HepG2 (cell line): ENCODE measurements at regions not wholly inside any gene's neighbourhood (a gene's known extent, or its start where the extent isn't known, plus 50 kb on each side); places are given as distances from the start of the nearest gene placed in this dataset.

ENCODE experiments used
- ATAC-seq: fragments of 200-7000 bp; cut with Tn5 transposase; 3 replicates; pipeline ENCODE4 v1.9.1; 2020; ENCODE audit warnings: mild to moderate bottlenecking, moderate library complexity
- BruUV-seq: library from RNA; stranded (reverse); fragments of 400-500 nt; replicated peaks from 2 replicates; lab custom pipeline; 2021; lab: Mats Ljungman, UMichigan
- CTCF ChIA-PET: fragments of 300-600 bp; formaldehyde crosslinking; extraction: SDS; loops from one replicate; lab custom pipeline; 2021; ENCODE audit warnings: low total read pairs, inconsistent platforms, low intra/inter-chr PET ratio; lab: Yijun Ruan, JAX
- POLR2A ChIA-PET: fragments of 350-600 bp; sonication (Branson Sonifier 250); formaldehyde crosslinking; loops from one replicate; lab custom pipeline; 2020; ENCODE audit warnings: antibody characterized with exemption, inconsistent platforms; lab: Yijun Ruan, JAX
- DNase-seq: peaks from one replicate; pipeline ENCODE4 v3.0.0-alpha.2; 2015; ENCODE audit warnings: low spot score
- FAIRE-seq: peaks from 3 replicates; lab custom pipeline; 2011; peaks lifted over from hg19 to GRCh38; lab: Jason Lieb, UNC
- H2AFZ ChIP-seq: one replicate; pipeline ENCODE4 v1.6.1; 2011; ENCODE audit warnings: low read length, inconsistent platforms
- H3K27ac ChIP-seq: fragments of 300-600 bp; 3 replicates; pipeline ENCODE4 v1.8.0; 2011; ENCODE audit warnings: mixed run types, mild to moderate bottlenecking, mixed read lengths, low read length, inconsistent platforms; ENCODE audit not compliant: insufficient read depth; ENCODE audit errors: extremely low read length
- H3K27me3 ChIP-seq, 2 experiments: fragments of 200-600 bp in 1 of 2; 2 replicates in 1 of 2; 3 replicates in 1 of 2; pipeline versions ENCODE4 v1.6.0 to v1.8.0; 2011; ENCODE audit warnings: low read length in 2 of 2, mild to moderate bottlenecking in 2 of 2, moderate library complexity in 2 of 2, inconsistent platforms in 1 of 2; ENCODE audit not compliant: insufficient read depth in 2 of 2, control insufficient read depth in 1 of 2
- H3K36me3 ChIP-seq, 2 experiments: fragments of 200-600 bp in 1 of 2; replicated peaks in 1 of 2; 2 replicates in 1 of 2; 3 replicates in 1 of 2; pipeline versions ENCODE4 v1.5.1 to v1.8.0; 2011; ENCODE audit warnings: low read length in 2 of 2, inconsistent platforms in 1 of 2; ENCODE audit not compliant: insufficient read depth in 2 of 2, control insufficient read depth in 1 of 2
- H3K4me1 ChIP-seq: 2 replicates; pipeline ENCODE4 v1.5.1; 2012; ENCODE audit warnings: low read length, inconsistent platforms; ENCODE audit not compliant: insufficient read depth
- H3K4me2 ChIP-seq: 2 replicates; pipeline ENCODE4 v1.6.0; 2011; ENCODE audit warnings: low read depth, low read length, inconsistent platforms
- H3K4me3 ChIP-seq, 3 experiments: fragments of 200-600 bp in 1 of 3; sonication (generic), shearing (Covaris generic) in 1 of 3; replicated peaks in 1 of 3; 2 replicates each; pipeline ENCODE4 v1.5.1; 2011 to 2016; ENCODE audit warnings: low read length in 3 of 3, inconsistent platforms in 2 of 3, low read depth in 2 of 3, mild to moderate bottlenecking in 2 of 3, control low read depth in 1 of 3, mixed read lengths in 1 of 3; ENCODE audit not compliant: insufficient read depth in 1 of 3
- H3K79me2 ChIP-seq: one replicate; pipeline ENCODE4 v1.6.1; 2011; ENCODE audit warnings: low read length, inconsistent platforms; ENCODE audit not compliant: insufficient read depth
- H3K9ac ChIP-seq: 2 replicates; pipeline ENCODE4 v1.6.0; 2011; ENCODE audit warnings: mild to moderate bottlenecking, low read depth, low read length, inconsistent platforms; ENCODE audit not compliant: insufficient read depth
- H3K9me3 ChIP-seq: 2 replicates; pipeline ENCODE4 v1.5.1; 2012; ENCODE audit warnings: mild to moderate bottlenecking, low read length
- H4K20me1 ChIP-seq: 2 replicates; pipeline ENCODE4 v1.6.0; 2011; ENCODE audit warnings: inconsistent platforms, mild to moderate bottlenecking, low read length, moderate library complexity; ENCODE audit not compliant: insufficient read depth
- ELF4 ChIP-seq: sonication (generic); formaldehyde crosslinking; IDR thresholded peaks from 2 replicates; pipeline ENCODE4 v1.5.0; 2020; ENCODE audit warnings: missing genetic modification reagents, mild to moderate bottlenecking, moderate library complexity, borderline replicate concordance
- HDAC6 ChIP-seq: fragments of 200-600 bp; sonication (generic); IDR thresholded peaks from 2 replicates; pipeline ENCODE4 v1.7.0; 2017; ENCODE audit warnings: mild to moderate bottlenecking, antibody characterized with exemption, low read length, low read depth
- KDM5A ChIP-seq: fragments of 200-600 bp; sonication (generic); IDR thresholded peaks from 2 replicates; pipeline ENCODE4 v1.7.0; 2018; ENCODE audit warnings: antibody characterized with exemption, mild to moderate bottlenecking, low read length, borderline replicate concordance
- PAF1 ChIP-seq: IDR thresholded peaks from 2 replicates; pipeline ENCODE4 v1.6.1; 2016; ENCODE audit warnings: missing genetic modification reagents, missing compliant biosample characterization
- RBM39 ChIP-seq: fragments of 200-400 bp; formaldehyde crosslinking; IDR thresholded peaks from one replicate; pipeline ENCODE4 v1.6.1; 2018; ENCODE audit warnings: antibody characterized with exemption, mild to moderate bottlenecking, low read depth, low read length; ENCODE audit not compliant: poor library complexity, severe bottlenecking
- REL ChIP-seq: sonication (generic); formaldehyde crosslinking; conservative IDR thresholded peaks from 2 replicates; pipeline ENCODE4 v1.8.0; 2022; ENCODE audit warnings: mild to moderate bottlenecking, missing genetic modification reagents, moderate library complexity
- SP4 ChIP-seq: sonication (generic); formaldehyde crosslinking; IDR thresholded peaks from 2 replicates; pipeline ENCODE4 v1.8.1; 2023; ENCODE audit warnings: mild to moderate bottlenecking, missing genetic modification reagents
- ZC3H13 ChIP-seq: sonication (generic); formaldehyde crosslinking; IDR thresholded peaks from 2 replicates; pipeline ENCODE4 v1.8.1; 2023; ENCODE audit warnings: mild to moderate bottlenecking, missing genetic modification reagents, moderate library complexity
- ZNF709 ChIP-seq: sonication (generic); formaldehyde crosslinking; IDR thresholded peaks from 2 replicates; pipeline ENCODE4 v1.5.0; 2020; ENCODE audit warnings: mild to moderate bottlenecking, missing genetic modification reagents
- ZNF749 ChIP-seq: sonication (generic); formaldehyde crosslinking; IDR thresholded peaks from 2 replicates; pipeline ENCODE4 v1.8.0; 2022; ENCODE audit warnings: mild to moderate bottlenecking, missing genetic modification reagents, moderate library complexity, borderline replicate concordance
- ZSCAN22 ChIP-seq: sonication (generic); formaldehyde crosslinking; IDR thresholded peaks from 2 replicates; pipeline ENCODE4 v1.4.0; 2020; ENCODE audit warnings: mild to moderate bottlenecking, missing genetic modification reagents
- ZSCAN25 ChIP-seq: sonication (generic); formaldehyde crosslinking; IDR thresholded peaks from 2 replicates; pipeline ENCODE4 v1.8.0; 2022; ENCODE audit warnings: mild to moderate bottlenecking, missing genetic modification reagents
- WGBS: methylation state at CpG from one replicate; pipeline ENCODE4 v1.1.6; 2017; ENCODE audit warnings: low lambda C conversion rate; 5-methylcytosine and 5-hydroxymethylcytosine counted together
- in situ Hi-C: cut with HindIII; loops from 2 replicates; pipeline ENCODE4 v1.10.0; 2017; ENCODE audit warnings: low pct_unique_long_range_greater_than_20kb; ENCODE audit not compliant: extremely low pct_ligation_motif_present
- intact Hi-C: fragments of 100-400 bp; cut with micrococcal nuclease; formaldehyde crosslinking; loops from one replicate; pipeline ENCODE4 v1.10.0; 2022; ENCODE audit not compliant: unreplicated experiment
- TF ChIP-seq, protein P1 (sequence below): sonication (generic); formaldehyde crosslinking; IDR thresholded peaks from 2 replicates; pipeline ENCODE4 v1.8.0; 2022; ENCODE audit warnings: missing genetic modification reagents, mild to moderate bottlenecking, borderline replicate concordance

DNA sequence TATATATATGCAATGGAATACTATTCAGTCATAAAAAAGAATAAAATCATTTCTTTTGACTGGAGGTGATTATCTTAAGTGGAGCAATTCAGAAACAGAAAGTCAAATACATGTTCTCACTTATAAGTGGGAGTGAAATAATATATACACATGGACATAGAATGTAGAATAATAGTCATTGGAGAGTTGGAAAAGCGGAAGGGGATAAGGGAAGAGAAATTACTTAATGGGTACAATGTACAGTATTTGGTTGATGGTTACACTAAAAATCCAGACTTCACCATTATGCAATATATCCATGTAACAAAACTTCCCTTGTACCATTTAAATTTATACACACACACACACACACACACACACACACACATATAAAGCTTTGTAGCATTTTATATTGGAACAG is 84.3 kb downstream of the RAP2B start:
- WGBS, result 22% methylated on average over 1 of the region's 1 CpG
- Histone ChIP-seq H2AFZ (no peak overlapping the region), H3K9me3 (no peaks in the 10 kb centered on the region; the same call in 1 of the 2 replicates), H3K27ac (no peak overlapping the region), H3K4me1 (no peaks in the 10 kb centered on the region), H3K4me3 (no peak overlapping the region), H3K36me3 (no peaks in the 10 kb centered on the region), H3K9ac (no peak overlapping the region), H4K20me1 (no peaks in the 10 kb centered on the region), H3K4me2 (no peak overlapping the region), H3K79me2 (no peaks in the 10 kb centered on the region), H3K27me3 (no peaks in the 10 kb centered on the region; a peak in 1 of 5 replicates)
- ChIA-PET CTCF (no interaction called here), POLR2A (no interaction called here)
- no peak for DNase-seq
- BruUV-seq, result no TSS peak
- TF ChIP-seq KDM5A (no peak), ZC3H13 (CRISPR knock-in tag) (no peak), ELF4 (CRISPR knock-in tag) (no peak), ZNF749 (CRISPR knock-in tag) (no peak), PAF1 (CRISPR knock-in tag) (no peak), ZNF709 (CRISPR knock-in tag) (no peak), ZSCAN25 (CRISPR knock-in tag) (no peak), SP4 (no peak), REL (CRISPR knock-in tag) (no peak), ZSCAN22 (CRISPR knock-in tag) (no peak), RBM39 (no peak), HDAC6 (no peak)
- TF ChIP-seq, protein P1, sequence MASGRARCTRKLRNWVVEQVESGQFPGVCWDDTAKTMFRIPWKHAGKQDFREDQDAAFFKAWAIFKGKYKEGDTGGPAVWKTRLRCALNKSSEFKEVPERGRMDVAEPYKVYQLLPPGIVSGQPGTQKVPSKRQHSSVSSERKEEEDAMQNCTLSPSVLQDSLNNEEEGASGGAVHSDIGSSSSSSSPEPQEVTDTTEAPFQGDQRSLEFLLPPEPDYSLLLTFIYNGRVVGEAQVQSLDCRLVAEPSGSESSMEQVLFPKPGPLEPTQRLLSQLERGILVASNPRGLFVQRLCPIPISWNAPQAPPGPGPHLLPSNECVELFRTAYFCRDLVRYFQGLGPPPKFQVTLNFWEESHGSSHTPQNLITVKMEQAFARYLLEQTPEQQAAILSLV (CRISPR knock-in tag), result no peak
- ATAC-seq, result no peak
- FAIRE-seq, result no peak
- intact Hi-C loops (no loop called here), in situ Hi-C loops (no loop called here)
